GM10248 (cell line): ENCODE measurements at regions not wholly inside any gene's neighbourhood (a gene's known extent, or its start where the extent isn't known, plus 50 kb on each side); places are given as distances from the start of the nearest gene placed in this dataset.

ENCODE experiments used
- CTCF ChIA-PET: fragments of 300-600 bp; sonication (Branson Sonifier 250); formaldehyde crosslinking; extraction: SDS; loops from one replicate; lab custom pipeline; 2021; ENCODE audit warnings: antibody characterized with exemption; lab: Yijun Ruan, JAX
- POLR2A ChIA-PET: fragments of 350-650 bp; sonication (Branson Sonifier 250); formaldehyde crosslinking; extraction: SDS; loops from one replicate; lab custom pipeline; 2020; ENCODE audit warnings: antibody characterized with exemption; lab: Yijun Ruan, JAX
- DNase-seq: peaks from one replicate; pipeline ENCODE4 v3.0.0; 2012; ENCODE audit errors: extremely low spot score
- CTCF ChIP-seq: IDR thresholded peaks from 2 replicates; pipeline ENCODE4 v1.5.1; 2012; ENCODE audit warnings: mild to moderate bottlenecking, low read depth; ENCODE audit errors: extremely low read depth, missing control alignments, control extremely low read depth

DNA sequence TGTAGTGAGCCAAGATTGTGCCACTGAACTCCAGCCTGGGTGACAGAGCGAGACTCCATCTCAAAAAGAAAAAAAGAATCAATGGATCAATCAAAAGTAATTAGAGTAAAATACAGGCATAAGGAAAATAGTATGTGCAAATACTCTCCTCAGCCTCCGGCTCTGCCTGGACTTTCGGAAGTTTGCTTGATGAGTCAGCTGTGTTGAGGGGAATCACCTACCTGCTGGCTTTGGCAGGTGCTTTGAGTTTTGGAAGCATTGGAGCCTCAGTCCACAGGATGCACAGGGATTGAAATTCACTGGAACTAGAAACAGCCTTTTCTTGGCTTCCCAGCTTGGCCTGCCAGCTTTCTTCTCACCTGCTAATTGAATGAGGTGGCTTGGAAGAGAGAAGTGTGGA is 268.2 kb downstream of the PCNX1 start:
- ChIA-PET POLR2A (no interaction called here), CTCF (no interaction called here)
- DNase-seq: no peak
- no peak for TF ChIP-seq CTCF

DNA sequence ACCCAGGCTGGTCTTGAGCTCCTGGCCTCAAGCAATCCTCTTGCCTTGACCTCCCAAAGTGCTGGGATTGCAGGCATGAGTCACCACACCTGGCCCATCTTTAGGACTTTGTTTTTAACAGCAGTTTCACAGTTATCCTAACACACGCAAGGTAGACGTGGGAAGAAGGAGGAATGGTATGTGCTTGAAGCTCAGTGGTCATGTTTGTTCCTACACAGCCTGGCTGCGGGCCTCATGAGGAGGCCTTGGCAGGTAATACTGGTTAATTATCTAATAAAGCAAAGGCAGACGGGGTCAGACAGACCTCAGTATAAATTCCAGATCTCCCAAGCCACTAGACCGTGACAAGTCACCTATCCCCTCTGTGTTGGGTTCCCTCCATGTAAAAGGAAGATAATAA is 271.8 kb downstream of the PCNX1 start:
- no peak for DNase-seq
- no peak for TF ChIP-seq CTCF
- ChIA-PET POLR2A (interaction anchor here (0.6 kb wide), 1 partner anchor 86 kb away, joined by 6 read pairs; no protein-coding TSS in a partner anchor), CTCF (interaction anchor here (1.5 kb wide), 1 partner anchor 12 kb away, joined by 4 read pairs; no protein-coding TSS in a partner anchor)

- DNase-seq: no peak
- no peak for TF ChIP-seq CTCF
- ChIA-PET CTCF (interaction anchor here (1.4 kb wide), 1 partner anchor 14 kb away, joined by 4 read pairs; no protein-coding TSS in a partner anchor), POLR2A (no interaction called here)
Measured at GRCh38 chr14:71180397-71180796, 273.1 kb downstream of the PCNX1 start.

- POLR2A ChIA-PET: no interaction called here
- no peak for DNase-seq
- CTCF ChIA-PET: interaction anchor here (1.2 to 1.9 kb wide), 4 partner anchors 15 to 571 kb away, joined by 3 to 5 read pairs (median 4); no protein-coding TSS in a partner anchor
- no peak for TF ChIP-seq CTCF
Measured at GRCh38 chr14:71181215-71182003, 274.1 kb downstream of the PCNX1 start.

DNA sequence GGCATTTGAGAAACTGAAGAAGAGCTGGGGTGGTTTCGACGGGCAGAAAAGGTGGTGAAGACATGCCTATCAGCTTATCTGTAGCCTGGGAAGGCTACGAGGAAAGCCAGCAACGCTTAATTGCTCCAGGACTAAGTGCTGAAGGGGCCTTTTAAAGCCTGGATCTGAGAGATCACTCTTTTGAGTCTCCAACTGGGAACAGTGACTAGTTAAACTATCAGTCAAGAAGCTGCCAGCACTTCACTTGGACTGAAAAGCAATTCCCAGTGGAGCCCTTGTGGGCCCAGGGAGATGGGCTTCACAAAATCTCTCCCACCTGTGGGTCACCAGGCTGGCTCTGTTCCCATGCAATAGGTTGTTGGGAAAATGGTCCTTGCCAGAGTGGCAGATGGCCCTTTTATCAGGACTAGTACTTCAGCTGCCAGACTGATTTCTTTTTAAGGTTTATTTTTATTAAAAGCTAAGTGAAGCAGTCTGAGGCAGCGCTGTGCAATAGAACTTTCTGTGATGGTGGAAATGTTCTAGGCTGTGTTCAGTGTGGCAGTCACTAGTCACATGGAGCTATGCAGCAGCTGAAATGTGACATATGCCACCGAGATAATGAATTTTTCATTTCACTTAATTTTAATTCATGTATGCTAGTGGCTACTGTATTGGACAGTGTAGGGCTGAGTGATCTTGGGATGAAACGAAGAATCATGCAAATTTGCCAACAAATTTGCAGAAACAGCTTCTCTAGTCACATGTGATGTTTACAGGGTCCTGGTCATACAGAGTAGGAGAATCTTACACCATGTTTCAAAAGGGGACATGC is 276.8 kb downstream of the PCNX1 start:
- POLR2A ChIA-PET: no interaction called here
- DNase-seq: no peak
- CTCF ChIA-PET: interaction anchor here (1.5 kb wide), 1 partner anchor 18 kb away, joined by 5 read pairs; no protein-coding TSS in a partner anchor
- no peak for TF ChIP-seq CTCF

- ChIA-PET POLR2A (no interaction called here), CTCF (interaction anchor here (1.8 kb wide), 2 partner anchors 11 to 15 kb away, joined by 4 to 5 read pairs; no protein-coding TSS in a partner anchor)
- TF ChIP-seq CTCF: no peak
- no peak for DNase-seq
Measured at GRCh38 chr14:71185637-71186036, 278.4 kb downstream of the PCNX1 start.
